ACHN (cell line): ENCODE measurements at regions not wholly inside any gene's neighbourhood (a gene's known extent, or its start where the extent isn't known, plus 50 kb on each side); places are given as distances from the start of the nearest gene placed in this dataset.
"Not testable (repeated sequence)": the region's sequence is repeated elsewhere in the genome, so short reads cannot be mapped to it uniquely, and the experiment has no call there.

Experiments used
- DNase-seq: peaks from one replicate; pipeline ENCODE4 v3.0.0-alpha.2; 2015
- in situ Hi-C: cut with HindIII; loops from 2 replicates; pipeline ENCODE4 v1.10.0; 2017; ENCODE audit warnings: low sequenced_read_pairs, low pct_ligation_motif_present, low pct_unique_long_range_greater_than_20kb

- no peak for DNase-seq
- in situ Hi-C loops, result no loop called here
Measured at GRCh38 chr12:105659355-105660075, 329.0 kb downstream of the C12orf75 start.

GRCh38 chr12:105664765-105665164, 334.3 kb downstream of the C12orf75 start:
- in situ Hi-C loops, DNase-seq: not testable (repeated sequence)

GRCh38 chr12:105665366-105665765, 334.9 kb downstream of the C12orf75 start:
- in situ Hi-C loops, result no loop called here
- DNase-seq, result no peak

- no peak for DNase-seq
Measured at GRCh38 chr12:105667973-105668743, 337.7 kb downstream of the C12orf75 start.

GRCh38 chr12:105670672-105671071, 340.2 kb downstream of the C12orf75 start:
- in situ Hi-C loops, result no loop called here
- no peak for DNase-seq

More at GRCh38 chr12:105667973-105668743, 337.7 kb downstream of the C12orf75 start:
- in situ Hi-C loops, result no loop called here

GRCh38 chr12:105671720-105672119, 341.2 kb downstream of the C12orf75 start:
- in situ Hi-C loops, result no loop called here
- DNase-seq, result no peak

- in situ Hi-C loops, result no loop called here
- no peak for DNase-seq
Measured at GRCh38 chr12:105672121-105672975, 341.9 kb downstream of the C12orf75 start.

GRCh38 chr12:105674871-105675699, 344.6 kb downstream of the C12orf75 start:
- DNase-seq, result no peak
- in situ Hi-C loops, result no loop called here

- DNase-seq, result no peak
- in situ Hi-C loops, result no loop called here
Measured at GRCh38 chr12:105676694-105677093, 346.2 kb downstream of the C12orf75 start.

- in situ Hi-C loops, result no loop called here
Measured at GRCh38 chr12:105677672-105678071, 347.2 kb downstream of the C12orf75 start.

GRCh38 chr12:105679982-105680381, 349.5 kb downstream of the C12orf75 start:
- in situ Hi-C loops, result no loop called here
- no peak for DNase-seq

More at GRCh38 chr12:105677672-105678071, 347.2 kb downstream of the C12orf75 start:
- DNase-seq, result no peak

- no peak for DNase-seq
- in situ Hi-C loops, result no loop called here
Measured at GRCh38 chr12:105681341-105681740, 350.9 kb downstream of the C12orf75 start.

- DNase-seq, in situ Hi-C loops: not testable (repeated sequence)
Measured at GRCh38 chr12:105682821-105683220, 352.3 kb downstream of the C12orf75 start.

- DNase-seq, in situ Hi-C loops: not testable (repeated sequence)
Measured at GRCh38 chr12:105683836-105684235, 353.3 kb downstream of the C12orf75 start.

- in situ Hi-C loops, result no loop called here
- DNase-seq, result no peak
Measured at GRCh38 chr12:105698075-105698474, 367.6 kb downstream of the C12orf75 start.

GRCh38 chr12:105699209-105699608, 368.7 kb downstream of the C12orf75 start:
- in situ Hi-C loops, result no loop called here
- DNase-seq, result no peak

- in situ Hi-C loops, result no loop called here
Measured at GRCh38 chr12:105704787-105705186, 374.3 kb downstream of the C12orf75 start.

GRCh38 chr12:105705235-105705634, 374.7 kb downstream of the C12orf75 start:
- DNase-seq, result no peak
- in situ Hi-C loops, result no loop called here

More at GRCh38 chr12:105704787-105705186, 374.3 kb downstream of the C12orf75 start:
- no peak for DNase-seq
